HepG2 (cell line): ENCODE measurements at regions not wholly inside any gene's neighbourhood (a gene's known extent, or its start where the extent isn't known, plus 50 kb on each side); places are given as distances from the start of the nearest gene placed in this dataset.

Source experiments
- ATAC-seq: fragments of 200-7000 bp; cut with Tn5 transposase; 3 replicates; pipeline ENCODE4 v1.9.1; 2020; ENCODE audit warnings: mild to moderate bottlenecking, moderate library complexity
- BruUV-seq: library from RNA; stranded (reverse); fragments of 400-500 nt; replicated peaks from 2 replicates; lab custom pipeline; 2021; lab: Mats Ljungman, UMichigan
- CTCF ChIA-PET: fragments of 300-600 bp; formaldehyde crosslinking; extraction: SDS; loops from one replicate; lab custom pipeline; 2021; ENCODE audit warnings: low total read pairs, inconsistent platforms, low intra/inter-chr PET ratio; lab: Yijun Ruan, JAX
- POLR2A ChIA-PET: fragments of 350-600 bp; sonication (Branson Sonifier 250); formaldehyde crosslinking; loops from one replicate; lab custom pipeline; 2020; ENCODE audit warnings: antibody characterized with exemption, inconsistent platforms; lab: Yijun Ruan, JAX
- DNase-seq: peaks from one replicate; pipeline ENCODE4 v3.0.0-alpha.2; 2015; ENCODE audit warnings: low spot score
- FAIRE-seq: peaks from 3 replicates; lab custom pipeline; 2011; peaks lifted over from hg19 to GRCh38; lab: Jason Lieb, UNC
- H2AFZ ChIP-seq: one replicate; pipeline ENCODE4 v1.6.1; 2011; ENCODE audit warnings: low read length, inconsistent platforms
- H3K27ac ChIP-seq: fragments of 300-600 bp; 3 replicates; pipeline ENCODE4 v1.8.0; 2011; ENCODE audit warnings: mixed run types, mild to moderate bottlenecking, mixed read lengths, low read length, inconsistent platforms; ENCODE audit not compliant: insufficient read depth; ENCODE audit errors: extremely low read length
- H3K27me3 ChIP-seq, 2 experiments: fragments of 200-600 bp in 1 of 2; 2 replicates in 1 of 2; 3 replicates in 1 of 2; pipeline versions ENCODE4 v1.6.0 to v1.8.0; 2011; ENCODE audit warnings: low read length in 2 of 2, mild to moderate bottlenecking in 2 of 2, moderate library complexity in 2 of 2, inconsistent platforms in 1 of 2; ENCODE audit not compliant: insufficient read depth in 2 of 2, control insufficient read depth in 1 of 2
- H3K36me3 ChIP-seq, 2 experiments: fragments of 200-600 bp in 1 of 2; replicated peaks in 1 of 2; 2 replicates in 1 of 2; 3 replicates in 1 of 2; pipeline versions ENCODE4 v1.5.1 to v1.8.0; 2011; ENCODE audit warnings: low read length in 2 of 2, inconsistent platforms in 1 of 2; ENCODE audit not compliant: insufficient read depth in 2 of 2, control insufficient read depth in 1 of 2
- H3K4me1 ChIP-seq: 2 replicates; pipeline ENCODE4 v1.5.1; 2012; ENCODE audit warnings: low read length, inconsistent platforms; ENCODE audit not compliant: insufficient read depth
- H3K4me2 ChIP-seq: 2 replicates; pipeline ENCODE4 v1.6.0; 2011; ENCODE audit warnings: low read depth, low read length, inconsistent platforms
- H3K4me3 ChIP-seq, 3 experiments: fragments of 200-600 bp in 1 of 3; sonication (generic), shearing (Covaris generic) in 1 of 3; replicated peaks in 1 of 3; 2 replicates each; pipeline ENCODE4 v1.5.1; 2011 to 2016; ENCODE audit warnings: low read length in 3 of 3, inconsistent platforms in 2 of 3, low read depth in 2 of 3, mild to moderate bottlenecking in 2 of 3, control low read depth in 1 of 3, mixed read lengths in 1 of 3; ENCODE audit not compliant: insufficient read depth in 1 of 3
- H3K79me2 ChIP-seq: one replicate; pipeline ENCODE4 v1.6.1; 2011; ENCODE audit warnings: low read length, inconsistent platforms; ENCODE audit not compliant: insufficient read depth
- H3K9ac ChIP-seq: 2 replicates; pipeline ENCODE4 v1.6.0; 2011; ENCODE audit warnings: mild to moderate bottlenecking, low read depth, low read length, inconsistent platforms; ENCODE audit not compliant: insufficient read depth
- H3K9me3 ChIP-seq: 2 replicates; pipeline ENCODE4 v1.5.1; 2012; ENCODE audit warnings: mild to moderate bottlenecking, low read length
- H4K20me1 ChIP-seq: 2 replicates; pipeline ENCODE4 v1.6.0; 2011; ENCODE audit warnings: inconsistent platforms, mild to moderate bottlenecking, low read length, moderate library complexity; ENCODE audit not compliant: insufficient read depth
- HNF4G ChIP-seq, 2 experiments: sonication (generic) in 1 of 2; formaldehyde crosslinking in 1 of 2; IDR thresholded peaks; 2 replicates each; pipeline versions ENCODE4 v1.4.0 to v1.6.1; 2011 to 2020; ENCODE audit warnings: borderline replicate concordance in 2 of 2, low read depth in 2 of 2, mild to moderate bottlenecking in 2 of 2, low read length in 1 of 2, missing genetic modification reagents in 1 of 2, moderate library complexity in 1 of 2
- NPAS2 ChIP-seq: sonication (generic); formaldehyde crosslinking; IDR thresholded peaks from 2 replicates; pipeline ENCODE4 v1.8.0; 2022; ENCODE audit warnings: mild to moderate bottlenecking, missing genetic modification reagents, borderline replicate concordance
- RBFOX2 ChIP-seq: fragments of 200-400 bp; formaldehyde crosslinking; IDR thresholded peaks from 2 replicates; pipeline ENCODE4 v1.6.1; 2017; ENCODE audit warnings: low read depth, mild to moderate bottlenecking, low read length
- SOX13 ChIP-seq, 3 experiments: fragments of 450-650 bp in 1 of 3; sonication (generic) in 1 of 3; formaldehyde crosslinking in 1 of 3; IDR thresholded peaks in 2 of 3; conservative IDR thresholded peaks in 1 of 3; 2 replicates each; pipeline versions ENCODE4 v1.5.0 to v1.6.1; 2016 to 2020; ENCODE audit warnings: antibody characterized with exemption in 1 of 3, mild to moderate bottlenecking in 1 of 3, missing compliant biosample characterization in 1 of 3, missing genetic modification reagents in 1 of 3, moderate library complexity in 1 of 3
- ZNF160 ChIP-seq: sonication (generic); formaldehyde crosslinking; IDR thresholded peaks from 2 replicates; pipeline ENCODE4 v1.8.0; 2022; ENCODE audit warnings: mild to moderate bottlenecking, inconsistent platforms, missing genetic modification reagents
- ZNF44 ChIP-seq: sonication (generic); formaldehyde crosslinking; IDR thresholded peaks from 2 replicates; pipeline ENCODE4 v1.5.1; 2020; ENCODE audit warnings: mild to moderate bottlenecking, missing genetic modification reagents
- ZNF720 ChIP-seq: sonication (generic); formaldehyde crosslinking; IDR thresholded peaks from 2 replicates; pipeline ENCODE4 v1.4.0; 2020; ENCODE audit warnings: missing genetic modification reagents
- WGBS: methylation state at CpG from one replicate; pipeline ENCODE4 v1.1.6; 2017; ENCODE audit warnings: low lambda C conversion rate; 5-methylcytosine and 5-hydroxymethylcytosine counted together
- in situ Hi-C: cut with HindIII; loops from 2 replicates; pipeline ENCODE4 v1.10.0; 2017; ENCODE audit warnings: low pct_unique_long_range_greater_than_20kb; ENCODE audit not compliant: extremely low pct_ligation_motif_present
- intact Hi-C: fragments of 100-400 bp; cut with micrococcal nuclease; formaldehyde crosslinking; loops from one replicate; pipeline ENCODE4 v1.10.0; 2022; ENCODE audit not compliant: unreplicated experiment
- TF ChIP-seq, protein P1 (sequence below): sonication (generic); formaldehyde crosslinking; IDR thresholded peaks from 2 replicates; pipeline ENCODE4 v1.9.0; 2022; ENCODE audit warnings: missing genetic modification reagents, mild to moderate bottlenecking, borderline replicate concordance
- TF ChIP-seq, protein P2 (sequence below): sonication (generic); formaldehyde crosslinking; conservative IDR thresholded peaks from 2 replicates; pipeline ENCODE4 v1.8.0; 2022; ENCODE audit warnings: missing genetic modification reagents
- TF ChIP-seq, protein P3 (sequence below): sonication (generic); formaldehyde crosslinking; IDR thresholded peaks from 2 replicates; pipeline ENCODE4 v1.9.0; 2021; ENCODE audit warnings: missing genetic modification reagents, borderline replicate concordance
- TF ChIP-seq, protein P4 (sequence below): sonication (generic); formaldehyde crosslinking; IDR thresholded peaks from 2 replicates; pipeline ENCODE4 v1.5.0; 2020; ENCODE audit warnings: mild to moderate bottlenecking, missing genetic modification reagents

DNA sequence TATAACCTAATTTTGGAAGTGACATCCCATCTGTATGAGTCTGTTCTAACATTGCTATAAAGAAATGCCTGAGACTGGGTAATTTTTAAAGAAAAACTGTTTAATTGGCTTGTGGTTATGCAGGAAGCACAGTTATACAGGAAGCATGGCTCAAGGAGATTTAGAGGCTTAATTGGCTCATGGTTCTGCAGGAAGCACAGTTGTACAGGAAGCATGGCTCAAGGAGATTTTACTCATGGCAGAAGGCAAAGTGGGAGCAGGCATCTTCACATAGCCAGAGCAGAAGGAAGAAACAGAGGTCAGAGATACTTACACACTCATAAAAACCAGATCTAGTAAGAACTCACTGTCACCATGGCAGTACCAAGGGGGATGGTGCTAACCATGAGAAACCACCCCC is 193.1 kb upstream of the ADAMTS9 start (continued):
- TF ChIP-seq, protein P1, sequence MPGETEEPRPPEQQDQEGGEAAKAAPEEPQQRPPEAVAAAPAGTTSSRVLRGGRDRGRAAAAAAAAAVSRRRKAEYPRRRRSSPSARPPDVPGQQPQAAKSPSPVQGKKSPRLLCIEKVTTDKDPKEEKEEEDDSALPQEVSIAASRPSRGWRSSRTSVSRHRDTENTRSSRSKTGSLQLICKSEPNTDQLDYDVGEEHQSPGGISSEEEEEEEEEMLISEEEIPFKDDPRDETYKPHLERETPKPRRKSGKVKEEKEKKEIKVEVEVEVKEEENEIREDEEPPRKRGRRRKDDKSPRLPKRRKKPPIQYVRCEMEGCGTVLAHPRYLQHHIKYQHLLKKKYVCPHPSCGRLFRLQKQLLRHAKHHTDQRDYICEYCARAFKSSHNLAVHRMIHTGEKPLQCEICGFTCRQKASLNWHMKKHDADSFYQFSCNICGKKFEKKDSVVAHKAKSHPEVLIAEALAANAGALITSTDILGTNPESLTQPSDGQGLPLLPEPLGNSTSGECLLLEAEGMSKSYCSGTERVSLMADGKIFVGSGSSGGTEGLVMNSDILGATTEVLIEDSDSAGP (CRISPR knock-in tag), result no peak
- no peak for TF ChIP-seq ZNF44 (CRISPR knock-in tag)
- no peak for TF ChIP-seq HNF4G (IDR thresholded peaks at IDR 0.05; ENCODE audit: borderline replicate concordance, low read depth, low read length)
- TF ChIP-seq HNF4G (CRISPR knock-in tag; IDR thresholded peaks at IDR 0.05; ENCODE audit: borderline replicate concordance, low read depth), result no peak
- no peak for TF ChIP-seq ZNF720 (CRISPR knock-in tag)
- no peak for TF ChIP-seq SOX13 (IDR thresholded peaks at IDR 0.05)
- no peak for TF ChIP-seq SOX13 (CRISPR knock-in tag; conservative IDR thresholded peaks at IDR 0.05 in 1 of 2, IDR thresholded peaks at IDR 0.05 in 1 of 2)
- TF ChIP-seq, protein P2, sequence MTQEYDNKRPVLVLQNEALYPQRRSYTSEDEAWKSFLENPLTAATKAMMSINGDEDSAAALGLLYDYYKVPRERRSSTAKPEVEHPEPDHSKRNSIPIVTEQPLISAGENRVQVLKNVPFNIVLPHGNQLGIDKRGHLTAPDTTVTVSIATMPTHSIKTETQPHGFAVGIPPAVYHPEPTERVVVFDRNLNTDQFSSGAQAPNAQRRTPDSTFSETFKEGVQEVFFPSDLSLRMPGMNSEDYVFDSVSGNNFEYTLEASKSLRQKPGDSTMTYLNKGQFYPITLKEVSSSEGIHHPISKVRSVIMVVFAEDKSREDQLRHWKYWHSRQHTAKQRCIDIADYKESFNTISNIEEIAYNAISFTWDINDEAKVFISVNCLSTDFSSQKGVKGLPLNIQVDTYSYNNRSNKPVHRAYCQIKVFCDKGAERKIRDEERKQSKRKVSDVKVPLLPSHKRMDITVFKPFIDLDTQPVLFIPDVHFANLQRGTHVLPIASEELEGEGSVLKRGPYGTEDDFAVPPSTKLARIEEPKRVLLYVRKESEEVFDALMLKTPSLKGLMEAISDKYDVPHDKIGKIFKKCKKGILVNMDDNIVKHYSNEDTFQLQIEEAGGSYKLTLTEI (CRISPR knock-in tag), result no peak
- TF ChIP-seq ZNF160, result no peak

DNA sequence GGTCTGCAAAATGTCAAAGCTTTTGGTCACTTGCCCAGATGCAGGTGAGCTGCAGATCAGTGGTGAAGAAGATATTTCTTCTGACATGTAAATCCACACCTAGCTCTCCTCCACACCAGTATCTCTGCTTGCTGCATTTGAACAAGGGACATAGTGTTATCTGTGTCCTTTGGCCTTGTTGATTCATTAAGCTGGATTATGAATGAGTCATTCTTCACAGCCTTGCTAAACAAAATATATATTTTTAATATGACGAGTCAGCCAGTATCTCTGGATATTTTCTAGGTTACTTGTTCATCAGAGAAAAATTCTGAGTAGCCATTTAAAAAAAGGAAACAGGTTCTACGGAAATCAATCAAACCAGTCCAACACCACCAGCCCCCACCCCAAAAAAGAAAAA is 190.6 kb upstream of the ADAMTS9 start:
- H3K27ac ChIP-seq, result no peak overlapping the region
- POLR2A ChIA-PET, result no interaction called here
- CTCF ChIA-PET, result no interaction called here
- in situ Hi-C loops, result no loop called here
- H3K4me3 ChIP-seq, result no peak overlapping the region
- WGBS, result 23% methylated on average over 2 of the region's 2 CpGs
- H3K4me1 ChIP-seq, result no peaks in the 10 kb centered on the region
- no peaks in the 10 kb centered on the region for H4K20me1 ChIP-seq
- DNase-seq, result no peak
- H3K27me3 ChIP-seq, result no peaks in the 10 kb centered on the region
- TF ChIP-seq NPAS2 (no peak), RBFOX2 (no peak)
- TF ChIP-seq, protein P3, sequence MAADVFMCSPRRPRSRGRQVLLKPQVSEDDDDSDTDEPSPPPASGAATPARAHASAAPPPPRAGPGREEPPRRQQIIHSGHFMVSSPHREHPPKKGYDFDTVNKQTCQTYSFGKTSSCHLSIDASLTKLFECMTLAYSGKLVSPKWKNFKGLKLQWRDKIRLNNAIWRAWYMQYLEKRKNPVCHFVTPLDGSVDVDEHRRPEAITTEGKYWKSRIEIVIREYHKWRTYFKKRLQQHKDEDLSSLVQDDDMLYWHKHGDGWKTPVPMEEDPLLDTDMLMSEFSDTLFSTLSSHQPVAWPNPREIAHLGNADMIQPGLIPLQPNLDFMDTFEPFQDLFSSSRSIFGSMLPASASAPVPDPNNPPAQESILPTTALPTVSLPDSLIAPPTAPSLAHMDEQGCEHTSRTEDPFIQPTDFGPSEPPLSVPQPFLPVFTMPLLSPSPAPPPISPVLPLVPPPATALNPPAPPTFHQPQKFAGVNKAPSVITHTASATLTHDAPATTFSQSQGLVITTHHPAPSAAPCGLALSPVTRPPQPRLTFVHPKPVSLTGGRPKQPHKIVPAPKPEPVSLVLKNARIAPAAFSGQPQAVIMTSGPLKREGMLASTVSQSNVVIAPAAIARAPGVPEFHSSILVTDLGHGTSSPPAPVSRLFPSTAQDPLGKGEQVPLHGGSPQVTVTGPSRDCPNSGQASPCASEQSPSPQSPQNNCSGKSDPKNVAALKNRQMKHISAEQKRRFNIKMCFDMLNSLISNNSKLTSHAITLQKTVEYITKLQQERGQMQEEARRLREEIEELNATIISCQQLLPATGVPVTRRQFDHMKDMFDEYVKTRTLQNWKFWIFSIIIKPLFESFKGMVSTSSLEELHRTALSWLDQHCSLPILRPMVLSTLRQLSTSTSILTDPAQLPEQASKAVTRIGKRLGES (CRISPR knock-in tag), result no peak
- TF ChIP-seq, protein P4, sequence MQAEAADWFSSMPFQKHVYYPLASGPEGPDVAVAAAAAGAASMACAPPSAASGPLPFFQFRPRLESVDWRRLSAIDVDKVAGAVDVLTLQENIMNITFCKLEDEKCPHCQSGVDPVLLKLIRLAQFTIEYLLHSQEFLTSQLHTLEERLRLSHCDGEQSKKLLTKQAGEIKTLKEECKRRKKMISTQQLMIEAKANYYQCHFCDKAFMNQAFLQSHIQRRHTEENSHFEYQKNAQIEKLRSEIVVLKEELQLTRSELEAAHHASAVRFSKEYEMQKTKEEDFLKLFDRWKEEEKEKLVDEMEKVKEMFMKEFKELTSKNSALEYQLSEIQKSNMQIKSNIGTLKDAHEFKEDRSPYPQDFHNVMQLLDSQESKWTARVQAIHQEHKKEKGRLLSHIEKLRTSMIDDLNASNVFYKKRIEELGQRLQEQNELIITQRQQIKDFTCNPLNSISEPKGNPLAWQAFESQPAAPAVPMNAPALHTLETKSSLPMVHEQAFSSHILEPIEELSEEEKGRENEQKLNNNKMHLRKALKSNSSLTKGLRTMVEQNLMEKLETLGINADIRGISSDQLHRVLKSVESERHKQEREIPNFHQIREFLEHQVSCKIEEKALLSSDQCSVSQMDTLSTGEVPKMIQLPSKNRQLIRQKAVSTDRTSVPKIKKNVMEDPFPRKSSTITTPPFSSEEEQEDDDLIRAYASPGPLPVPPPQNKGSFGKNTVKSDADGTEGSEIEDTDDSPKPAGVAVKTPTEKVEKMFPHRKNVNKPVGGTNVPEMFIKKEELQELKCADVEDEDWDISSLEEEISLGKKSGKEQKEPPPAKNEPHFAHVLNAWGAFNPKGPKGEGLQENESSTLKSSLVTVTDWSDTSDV (CRISPR knock-in tag), result no peak
- H3K9ac ChIP-seq, result no peak overlapping the region
- H3K79me2 ChIP-seq, result no peaks in the 10 kb centered on the region
- BruUV-seq, result no TSS peak
- H2AFZ ChIP-seq, result no peak overlapping the region
- no peaks in the 10 kb centered on the region for H3K9me3 ChIP-seq
- no peak for ATAC-seq
- no peak overlapping the region for H3K4me2 ChIP-seq
- FAIRE-seq, result no peak
- intact Hi-C loops, result no loop called here
- no peaks in the 10 kb centered on the region for H3K36me3 ChIP-seq
